Breast epithelium (tissue), 3 donors: ENCODE measurements at regions not wholly inside any gene's neighbourhood (a gene's known extent, or its start where the extent isn't known, plus 50 kb on each side); places are given as distances from the start of the nearest gene placed in this dataset.

Experiments
- CTCF ChIP-seq, 3 donors: fragments of 450-650 bp; IDR thresholded peaks; one replicate each; pipeline ENCODE4 v1.5.1; 2016 to 2017; ENCODE audit warnings: antibody characterized with exemption in 3 of 3, mild to moderate bottlenecking in 3 of 3, moderate library complexity in 3 of 3
- POLR2AphosphoS5 ChIP-seq, 3 donors: sonication (generic); formaldehyde crosslinking; IDR thresholded peaks; one replicate each; pipeline ENCODE4 v1.6.1; 2017; ENCODE audit warnings: antibody characterized with exemption in 3 of 3

- TF ChIP-seq POLR2AphosphoS5 (IDR thresholded peaks at IDR 0.05) (no peak), CTCF (IDR thresholded peaks at IDR 0.05) (no peak)
These were observed 93.2 kb upstream of the PKDCC start for GRCh38 chr2:41954304-41955291.
